HG03378 (cell line): ENCODE measurements at regions not wholly inside any gene's neighbourhood (a gene's known extent, or its start where the extent isn't known, plus 50 kb on each side); places are given as distances from the start of the nearest gene placed in this dataset.
A peak's percentile ranks its signal among the peaks of the same experiment; 100 is the strongest.

ENCODE experiments used
- ATAC-seq: cut with Tn5 transposase; IDR thresholded peaks from one replicate; pipeline ENCODE4 v1.9.1; 2021; ENCODE audit warnings: mild to moderate bottlenecking, moderate library complexity; ENCODE audit not compliant: unreplicated experiment

- ATAC-seq: no peak
Observed at GRCh38 chr18:42184685-42185477, 229.8 kb downstream of the PIK3C3 start.

GRCh38 chr18:42185486-42185885 lies 230.5 kb downstream of the PIK3C3 start:
- ATAC-seq: no peak

GRCh38 chr18:42187611-42188380 lies 232.8 kb downstream of the PIK3C3 start:
- peak; percentile 79 for ATAC-seq

GRCh38 chr18:42190643-42191042 lies 235.6 kb downstream of the PIK3C3 start:
- ATAC-seq: no peak

- ATAC-seq: no peak
Observed at GRCh38 chr18:42192251-42193248, 237.5 kb downstream of the PIK3C3 start.

GRCh38 chr18:42196651-42197050 lies 241.6 kb downstream of the PIK3C3 start:
- ATAC-seq: no peak

GRCh38 chr18:42201137-42201536 lies 246.1 kb downstream of the PIK3C3 start:
- ATAC-seq: no peak

- no peak for ATAC-seq
Observed at GRCh38 chr18:42211201-42211600, 256.2 kb downstream of the PIK3C3 start.

GRCh38 chr18:42222557-42222956 lies 267.5 kb downstream of the PIK3C3 start:
- ATAC-seq: no peak

- peak; percentile 30 for ATAC-seq
Observed at GRCh38 chr18:42228581-42228980, 273.5 kb downstream of the PIK3C3 start.

GRCh38 chr18:42229211-42230210 lies 274.5 kb downstream of the PIK3C3 start:
- peak; percentile 99 for ATAC-seq

- no peak for ATAC-seq
Observed at GRCh38 chr18:42230636-42231035, 275.6 kb downstream of the PIK3C3 start.

GRCh38 chr18:42231284-42231683 lies 276.2 kb downstream of the PIK3C3 start:
- ATAC-seq: no peak

- ATAC-seq: no peak
Observed at GRCh38 chr18:42231796-42232195, 276.8 kb downstream of the PIK3C3 start.

- no peak for ATAC-seq
Observed at GRCh38 chr18:42233908-42234307, 278.9 kb downstream of the PIK3C3 start.

- no peak for ATAC-seq
Observed at GRCh38 chr18:42242758-42243157, 287.7 kb downstream of the PIK3C3 start.

- no peak for ATAC-seq
Observed at GRCh38 chr18:42245137-42245536, 290.1 kb downstream of the PIK3C3 start.

- no peak for ATAC-seq
Observed at GRCh38 chr18:42255908-42256765, 301.1 kb downstream of the PIK3C3 start.
